Common myeloid progenitor, CD34-positive (primary cell): ENCODE measurements at regions not wholly inside any gene's neighbourhood (a gene's known extent, or its start where the extent isn't known, plus 50 kb on each side); places are given as distances from the start of the nearest gene placed in this dataset.
A peak's percentile ranks its signal among the peaks of the same experiment; 100 is the strongest.
"Not testable (repeated sequence)": the region's sequence is repeated elsewhere in the genome, so short reads cannot be mapped to it uniquely, and the experiment has no call there.

ENCODE experiments used
- CTCF ChIA-PET: fragments of 350-600 bp; sonication (Branson Sonifier 250); formaldehyde crosslinking; loops from one replicate; lab custom pipeline; 2021; ENCODE audit warnings: antibody characterized with exemption; lab: Charles Lee
- POLR2A ChIA-PET: fragments of 350-600 bp; sonication (Branson Sonifier 250); formaldehyde crosslinking; loops from one replicate; lab custom pipeline; 2021; ENCODE audit warnings: antibody characterized with exemption; lab: Charles Lee
- DNase-seq, 3 donors: peaks; one replicate each; pipeline versions ENCODE4 v3.0.0 to v3.0.0-alpha.2; 2013
- H3K27ac ChIP-seq, 2 experiments: 1 replicate in 1 of 2; 2 replicates in 1 of 2; pipeline ENCODE4 v1.7.0; 2013; ENCODE audit warnings: inconsistent platforms in 2 of 2, low read length in 2 of 2, mild to moderate bottlenecking in 2 of 2, low read depth in 1 of 2, moderate library complexity in 1 of 2; ENCODE audit not compliant: severe bottlenecking in 2 of 2, insufficient read depth in 1 of 2, poor library complexity in 1 of 2
- H3K27me3 ChIP-seq, 5 experiments: replicated peaks in 2 of 5; 1 replicate in 3 of 5; 2 replicates in 2 of 5; pipeline versions ENCODE4 v1.6.1 to v1.7.0; 2013; ENCODE audit warnings: low read length in 4 of 5, mild to moderate bottlenecking in 2 of 5, moderate library complexity in 2 of 5, inconsistent platforms in 1 of 5; ENCODE audit not compliant: insufficient read depth in 5 of 5, control insufficient read depth in 4 of 5
- H3K36me3 ChIP-seq, 4 experiments: 1 replicate in 2 of 4; 2 replicates in 2 of 4; pipeline versions ENCODE4 v1.6.1 to v1.7.0; 2013; ENCODE audit warnings: low read length in 3 of 4, control low read depth in 1 of 4, mild to moderate bottlenecking in 1 of 4; ENCODE audit not compliant: control insufficient read depth in 4 of 4, insufficient read depth in 4 of 4
- H3K4me1 ChIP-seq, 4 experiments: 1 replicate in 3 of 4; 2 replicates in 1 of 4; pipeline versions ENCODE4 v1.6.1 to v1.7.1; 2013; ENCODE audit warnings: low read length in 3 of 4, mild to moderate bottlenecking in 3 of 4, control low read depth in 1 of 4, inconsistent platforms in 1 of 4, moderate library complexity in 1 of 4; ENCODE audit not compliant: control insufficient read depth in 4 of 4, insufficient read depth in 4 of 4; ENCODE audit errors: control extremely low read depth in 1 of 4
- H3K4me3 ChIP-seq, 7 experiments: 1 replicate in 4 of 7; 2 replicates in 3 of 7; pipeline versions ENCODE4 v1.5.1 to v1.7.0; 2013; ENCODE audit warnings: mild to moderate bottlenecking in 7 of 7, low read length in 6 of 7, moderate library complexity in 6 of 7, inconsistent platforms in 2 of 7, low read depth in 2 of 7, control low read depth in 1 of 7; ENCODE audit not compliant: insufficient read depth in 4 of 7, control insufficient read depth in 1 of 7; ENCODE audit errors: extremely low read depth in 1 of 7
- H3K9me3 ChIP-seq, 5 experiments: 1 replicate in 4 of 5; 2 replicates in 1 of 5; pipeline versions ENCODE4 v1.6.1 to v1.7.1; 2013; ENCODE audit warnings: low read length in 4 of 5, mild to moderate bottlenecking in 2 of 5, inconsistent platforms in 1 of 5, low read depth in 1 of 5, moderate library complexity in 1 of 5; ENCODE audit not compliant: control insufficient read depth in 4 of 5, insufficient read depth in 2 of 5; ENCODE audit errors: control extremely low read depth in 1 of 5
- WGBS: methylation state at CpG from one replicate; pipeline ENCODE4 v1.1.5; 2013; ENCODE audit not compliant: insufficient coverage; 5-methylcytosine and 5-hydroxymethylcytosine counted together

DNA sequence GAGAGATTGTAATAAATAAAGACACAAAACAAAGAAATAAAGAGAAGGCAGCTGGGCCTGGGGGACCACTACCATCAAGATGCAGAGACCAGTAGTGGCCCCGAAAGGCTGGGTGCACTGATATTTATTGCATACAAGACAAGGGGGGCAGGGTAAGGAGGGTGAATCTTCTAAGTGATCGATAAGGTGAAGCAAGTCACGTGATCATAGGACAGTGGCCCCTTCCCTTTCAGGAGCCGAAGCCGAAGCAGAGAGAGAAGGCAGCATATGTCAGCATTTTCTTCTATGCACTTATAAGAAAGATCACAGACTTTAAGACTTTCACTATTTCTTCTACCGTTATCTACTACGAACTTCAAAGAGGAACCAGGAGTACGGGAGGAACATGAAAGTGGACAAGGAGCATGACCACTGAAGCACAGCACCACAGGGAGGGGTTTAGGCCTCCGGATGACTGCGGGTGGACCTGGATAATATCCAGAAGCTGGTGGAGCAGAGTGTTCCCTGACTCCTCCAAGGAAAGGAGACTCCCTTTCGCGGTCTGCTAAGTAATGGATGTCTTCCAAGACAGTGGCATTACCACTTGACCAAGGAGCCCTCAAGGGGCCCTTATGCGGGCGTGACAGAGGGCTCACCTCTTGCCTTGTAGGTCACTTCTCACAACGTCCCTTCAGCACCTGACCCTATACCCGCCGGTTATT is 126.4 kb downstream of the RBM46 start:
- whole genome bisulfite sequencing: 96% methylated on average over 11 of the region's 17 CpGs
- H3K27ac ChIP-seq, H3K27me3 ChIP-seq, POLR2A ChIA-PET, CTCF ChIA-PET, H3K9me3 ChIP-seq, H3K4me1 ChIP-seq, H3K36me3 ChIP-seq, DNase-seq, H3K4me3 ChIP-seq: not testable (repeated sequence)

DNA sequence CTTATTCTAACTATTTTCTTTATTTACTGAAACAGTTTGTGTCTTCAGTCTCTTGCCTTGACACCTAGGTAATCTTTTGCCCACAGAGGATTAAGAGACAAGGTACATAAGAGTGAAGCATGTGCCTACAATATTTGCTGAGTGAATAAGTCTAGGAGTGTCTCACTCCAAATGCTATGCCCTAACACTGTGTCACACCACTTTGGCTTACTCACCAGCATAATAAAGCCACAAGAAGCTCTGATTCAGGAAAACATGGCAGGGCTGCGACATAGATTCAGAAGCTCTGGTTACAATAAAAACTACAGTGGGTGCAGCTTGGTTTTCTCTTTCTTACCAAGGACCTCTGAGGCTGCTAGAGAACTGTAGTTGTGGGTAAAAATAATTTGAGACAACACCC is 127.1 kb downstream of the RBM46 start:
- POLR2A ChIA-PET: no interaction called here
- no peak overlapping the region for H3K4me3 ChIP-seq
- no peaks in the 10 kb centered on the region for H3K27me3 ChIP-seq
- H3K9me3 ChIP-seq: no peaks in the 10 kb centered on the region
- no CpG with 5 or more reads among the region's 1 CpG for WGBS
- CTCF ChIA-PET: no interaction called here
- DNase-seq: no peak
- H3K36me3 ChIP-seq: no peaks in the 10 kb centered on the region
- H3K27ac ChIP-seq: no peak overlapping the region
- H3K4me1 ChIP-seq: no peaks in the 10 kb centered on the region

DNA sequence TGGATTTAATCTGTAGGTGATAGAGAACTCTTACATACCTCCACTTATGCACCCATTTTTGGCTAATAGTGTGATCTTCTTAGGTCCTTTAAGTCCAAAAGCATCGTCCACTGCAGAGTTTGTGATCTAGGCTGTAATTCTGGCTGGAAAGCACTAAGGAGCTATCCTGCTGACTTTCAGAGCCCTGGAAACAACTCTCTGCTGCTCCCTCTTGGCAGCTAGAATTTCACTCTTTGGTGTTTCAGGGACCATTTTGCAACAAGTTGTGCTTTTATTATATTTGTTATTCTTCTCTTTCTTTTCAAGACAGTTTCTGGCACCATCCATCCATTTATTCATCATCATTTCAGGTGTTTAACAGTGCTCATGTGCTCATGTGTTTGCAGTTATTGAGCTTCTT is 130.0 kb downstream of the RBM46 start:
- DNase-seq: no peak
- H3K36me3 ChIP-seq: no peaks in the 10 kb centered on the region
- H3K4me3 ChIP-seq: no peak overlapping the region
- POLR2A ChIA-PET: no interaction called here
- H3K27me3 ChIP-seq: no peaks in the 10 kb centered on the region
- CTCF ChIA-PET: no interaction called here
- no peaks in the 10 kb centered on the region for H3K4me1 ChIP-seq
- H3K27ac ChIP-seq: no peak overlapping the region
- WGBS: 82% methylated on average over 1 of the region's 1 CpG
- no peaks in the 10 kb centered on the region for H3K9me3 ChIP-seq

DNA sequence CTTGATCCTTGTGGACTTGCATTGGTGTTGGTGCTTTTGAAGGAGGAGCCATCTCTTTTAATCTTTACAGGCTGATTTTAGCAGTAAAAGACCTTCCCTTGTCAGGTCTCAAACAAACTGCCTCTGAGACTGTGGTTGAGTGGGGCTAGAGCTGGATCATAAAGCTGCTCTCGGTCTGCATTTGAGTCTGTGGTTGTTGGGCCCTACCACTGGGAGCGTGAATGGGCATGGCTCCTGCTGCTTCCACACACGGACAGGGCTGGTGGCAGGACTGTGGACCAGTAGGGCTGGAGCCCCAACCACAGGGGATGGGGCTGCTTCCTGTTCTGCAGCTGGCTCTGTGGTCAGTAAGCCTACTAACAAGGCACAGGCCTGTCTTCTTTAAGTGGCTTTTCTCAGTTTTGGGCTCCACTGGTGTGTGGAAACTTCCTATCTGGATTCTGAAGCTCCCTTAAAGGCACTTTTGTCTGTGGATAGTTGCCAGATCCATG is 130.6 kb downstream of the RBM46 start:
- Histone ChIP-seq H3K27me3 (no peaks in the 10 kb centered on the region), H3K27ac (no peak overlapping the region), H3K4me3 (no peak overlapping the region), H3K36me3 (no peaks in the 10 kb centered on the region), H3K4me1 (no peaks in the 10 kb centered on the region), H3K9me3 (no peaks in the 10 kb centered on the region)
- POLR2A ChIA-PET: no interaction called here
- DNase-seq: no peak
- CTCF ChIA-PET: no interaction called here
- 72% methylated on average over 3 of the region's 3 CpGs for WGBS

DNA sequence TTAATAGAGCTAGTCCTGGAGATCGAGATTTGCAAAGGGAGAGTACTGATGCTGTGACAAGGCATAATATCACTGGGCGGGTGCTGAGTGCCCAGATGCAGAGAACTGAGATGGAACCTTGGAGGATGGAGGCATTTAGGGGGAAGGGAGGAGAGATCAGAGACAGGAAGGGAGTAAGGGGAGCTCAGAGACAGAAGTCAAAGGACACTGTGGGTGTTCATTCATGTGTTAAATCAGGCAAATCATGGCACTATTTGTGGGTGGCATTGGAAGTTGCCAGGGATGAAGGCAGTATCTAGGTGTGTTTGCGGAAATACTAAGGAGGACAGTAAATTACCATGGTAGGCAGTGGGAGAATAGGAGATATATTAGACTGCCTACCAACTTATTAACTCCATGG is 135.0 kb downstream of the RBM46 start:
- DNase-seq: no peak
- whole genome bisulfite sequencing: 79% methylated on average over 3 of the region's 3 CpGs
- no peaks in the 10 kb centered on the region for H3K36me3 ChIP-seq
- H3K9me3 ChIP-seq: no peaks in the 10 kb centered on the region
- H3K4me1 ChIP-seq: no peaks in the 10 kb centered on the region
- H3K27ac ChIP-seq: no peak overlapping the region
- ChIA-PET CTCF (no interaction called here), POLR2A (no interaction called here)
- H3K4me3 ChIP-seq: no peak overlapping the region
- no peaks in the 10 kb centered on the region for H3K27me3 ChIP-seq

DNA sequence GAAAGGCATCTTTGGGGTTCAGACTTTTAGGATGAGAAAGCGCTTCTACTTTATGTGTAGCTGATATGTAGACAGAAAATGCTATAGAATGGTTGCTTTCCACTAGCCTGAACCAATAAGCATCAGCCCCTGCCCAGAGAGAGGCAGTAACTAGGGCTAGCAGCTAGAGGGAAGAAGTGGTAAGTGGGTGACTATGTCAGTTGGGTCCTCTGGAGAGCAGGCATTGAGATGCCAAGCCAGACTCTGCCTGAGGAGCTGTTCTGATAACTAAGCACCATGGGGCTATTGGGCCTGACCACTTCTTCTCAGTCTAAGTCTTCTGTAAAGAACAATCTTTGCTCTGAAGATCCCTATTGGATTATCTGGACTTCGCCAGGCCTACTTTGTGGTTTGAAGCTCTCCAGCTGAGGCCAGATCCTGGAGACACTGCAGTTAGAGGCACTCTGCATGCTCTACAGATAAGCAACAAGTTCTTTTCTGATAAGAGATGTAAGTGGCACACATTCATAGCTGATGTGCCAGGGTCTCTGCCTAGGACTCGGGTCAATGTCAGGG is 146.1 kb downstream of the RBM46 start:
- Histone ChIP-seq H3K4me3 (no peak overlapping the region), H3K4me1 (no peaks in the 10 kb centered on the region), H3K27ac (no peak overlapping the region), H3K27me3 (no peaks in the 10 kb centered on the region), H3K9me3 (peaks cover 0 to 3% (median 0%) of the 10 kb centered on the region in 5 experiments), H3K36me3 (no peaks in the 10 kb centered on the region)
- ChIA-PET CTCF (no interaction called here), POLR2A (no interaction called here)
- 100% methylated on average over 3 of the region's 3 CpGs for WGBS
- DNase-seq: peak; percentile 12 to 56 (median 33)

DNA sequence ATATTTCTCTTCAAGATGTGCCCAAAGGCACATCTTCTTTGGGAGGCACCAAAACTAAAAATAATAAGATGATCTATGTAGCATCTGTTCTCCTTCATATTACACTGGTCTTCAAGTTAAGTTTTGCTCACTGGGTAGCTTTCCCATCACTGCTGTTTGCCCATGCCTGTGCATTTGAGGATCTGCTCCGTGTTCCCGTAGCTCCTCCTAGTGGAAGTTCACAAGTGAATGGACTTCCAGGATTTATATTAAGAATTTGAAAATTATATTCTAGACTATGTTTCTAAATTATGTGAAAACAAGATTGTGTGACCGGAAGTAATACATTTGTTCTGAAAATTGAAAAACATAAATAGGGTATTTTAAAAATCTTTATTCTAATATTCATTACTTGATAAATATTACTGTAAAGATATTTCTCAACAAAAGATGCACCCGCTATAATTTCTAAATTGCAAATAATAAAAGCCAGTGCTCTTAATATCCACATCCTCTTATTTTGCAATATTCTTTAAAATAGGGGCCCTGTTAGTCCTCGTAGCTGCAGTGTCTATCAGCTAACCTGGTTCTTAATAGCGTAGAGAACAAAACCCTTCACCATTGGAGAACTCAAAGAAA is 147.7 kb downstream of the RBM46 start:
- POLR2A ChIA-PET: no interaction called here

More for the DNA sequence above, 147.7 kb downstream of the RBM46 start:
- peak; percentile 7 to 13 (median 10) for DNase-seq
- H3K4me1 ChIP-seq: no peaks in the 10 kb centered on the region
- no peaks in the 10 kb centered on the region for H3K36me3 ChIP-seq
- no peak overlapping the region for H3K4me3 ChIP-seq
- H3K9me3 ChIP-seq: peaks cover 0 to 5% (median 0%) of the 10 kb centered on the region in 5 experiments
- WGBS: 88% methylated on average over 2 of the region's 6 CpGs
- no peak overlapping the region for H3K27ac ChIP-seq
- H3K27me3 ChIP-seq: no peaks in the 10 kb centered on the region
- CTCF ChIA-PET: interaction anchor here (1.4 kb wide), 1 partner anchor 121 kb away, joined by 3 read pairs; no protein-coding TSS in a partner anchor
